Uterus (tissue), 3 donors: ENCODE measurements at regions not wholly inside any gene's neighbourhood (a gene's known extent, or its start where the extent isn't known, plus 50 kb on each side); places are given as distances from the start of the nearest gene placed in this dataset.

ENCODE experiments used
- DNase-seq, 2 donors: peaks; one replicate each; pipeline ENCODE4 v3.0.0-alpha.2; 2019 to 2020
- H3K27ac ChIP-seq, 2 donors: fragments of 200-600 bp; sonication (generic); 1 replicate in 1 of 2; 2 replicates in 1 of 2; pipeline ENCODE4 v1.5.1; 2016 to 2018
- H3K27me3 ChIP-seq, 2 donors: fragments of 200-600 bp; sonication (generic); one replicate each; pipeline ENCODE4 v1.5.1; 2018 to 2019; ENCODE audit warnings: control low read depth in 1 of 2
- H3K36me3 ChIP-seq, 2 donors: fragments of 200-600 bp; sonication (generic); one replicate each; pipeline ENCODE4 v1.5.1; 2019; ENCODE audit warnings: control low read depth in 1 of 2
- H3K4me1 ChIP-seq, 2 donors: fragments of 200-600 bp; sonication (generic); one replicate each; pipeline ENCODE4 v1.5.1; 2018 to 2019; ENCODE audit warnings: control low read depth in 1 of 2
- H3K4me3 ChIP-seq, 2 donors: fragments of 200-600 bp; sonication (generic); 1 replicate in 1 of 2; 2 replicates in 1 of 2; pipeline ENCODE4 v1.5.1; 2018 to 2019; ENCODE audit warnings: mild to moderate bottlenecking in 1 of 2
- H3K9me3 ChIP-seq, 2 donors: fragments of 200-600 bp; sonication (generic); one replicate each; pipeline ENCODE4 v1.5.1; 2019; ENCODE audit warnings: control low read depth in 1 of 2
- POLR2A ChIP-seq, 2 donors: fragments of 450-650 bp; IDR thresholded peaks; one replicate each; pipeline ENCODE4 v1.6.1; 2016; ENCODE audit warnings: antibody characterized with exemption in 2 of 2, mild to moderate bottlenecking in 1 of 2, moderate library complexity in 1 of 2
- intact Hi-C: fragments of 100-400 bp; cut with DNase I; formaldehyde crosslinking; loops from one replicate; pipeline ENCODE4 v1.15.1; 2023; ENCODE audit warnings: low total_unique reads
- TF ChIP-seq, protein P1 (sequence below), 4 experiments: fragments of 200-600 bp in 2 of 4; fragments of 450-650 bp in 2 of 4; sonication (generic) in 2 of 4; IDR thresholded peaks; one replicate each; pipeline ENCODE4 v1.5.1; 2016 to 2019; ENCODE audit warnings: antibody characterized with exemption in 4 of 4, mild to moderate bottlenecking in 2 of 4, moderate library complexity in 1 of 4
- donor health status: DM: yes; HTN: yes; CAD: no.

- intact Hi-C loops = no loop called here
- H3K27ac ChIP-seq = no peak overlapping the region
- no peaks in the 10 kb centered on the region for H3K9me3 ChIP-seq
These were observed 541.1 kb downstream of the MED13L start for GRCh38 chr12:115736360-115736759.

GRCh38 chr12:115730975-115731541 is 546.4 kb downstream of the MED13L start:
- Histone ChIP-seq H3K36me3 (no peaks in the 10 kb centered on the region), H3K4me3 (no peak overlapping the region), H3K27ac (no peak overlapping the region), H3K4me1 (no peaks in the 10 kb centered on the region), H3K27me3 (no peaks in the 10 kb centered on the region), H3K9me3 (no peaks in the 10 kb centered on the region)
- intact Hi-C loops = no loop called here
- TF ChIP-seq, protein P1, sequence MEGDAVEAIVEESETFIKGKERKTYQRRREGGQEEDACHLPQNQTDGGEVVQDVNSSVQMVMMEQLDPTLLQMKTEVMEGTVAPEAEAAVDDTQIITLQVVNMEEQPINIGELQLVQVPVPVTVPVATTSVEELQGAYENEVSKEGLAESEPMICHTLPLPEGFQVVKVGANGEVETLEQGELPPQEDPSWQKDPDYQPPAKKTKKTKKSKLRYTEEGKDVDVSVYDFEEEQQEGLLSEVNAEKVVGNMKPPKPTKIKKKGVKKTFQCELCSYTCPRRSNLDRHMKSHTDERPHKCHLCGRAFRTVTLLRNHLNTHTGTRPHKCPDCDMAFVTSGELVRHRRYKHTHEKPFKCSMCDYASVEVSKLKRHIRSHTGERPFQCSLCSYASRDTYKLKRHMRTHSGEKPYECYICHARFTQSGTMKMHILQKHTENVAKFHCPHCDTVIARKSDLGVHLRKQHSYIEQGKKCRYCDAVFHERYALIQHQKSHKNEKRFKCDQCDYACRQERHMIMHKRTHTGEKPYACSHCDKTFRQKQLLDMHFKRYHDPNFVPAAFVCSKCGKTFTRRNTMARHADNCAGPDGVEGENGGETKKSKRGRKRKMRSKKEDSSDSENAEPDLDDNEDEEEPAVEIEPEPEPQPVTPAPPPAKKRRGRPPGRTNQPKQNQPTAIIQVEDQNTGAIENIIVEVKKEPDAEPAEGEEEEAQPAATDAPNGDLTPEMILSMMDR (IDR thresholded peaks at IDR 0.05) = no peak
- no peak for DNase-seq

More at GRCh38 chr12:115736360-115736759, 541.1 kb downstream of the MED13L start:
- Histone ChIP-seq H3K27me3 (no peaks in the 10 kb centered on the region), H3K4me1 (no peaks in the 10 kb centered on the region), H3K4me3 (no peak overlapping the region), H3K36me3 (no peaks in the 10 kb centered on the region)
- DNase-seq = no peak
- TF ChIP-seq, protein P1 (IDR thresholded peaks at IDR 0.05) = no peak
- TF ChIP-seq POLR2A (IDR thresholded peaks at IDR 0.05) = no peak

DNA sequence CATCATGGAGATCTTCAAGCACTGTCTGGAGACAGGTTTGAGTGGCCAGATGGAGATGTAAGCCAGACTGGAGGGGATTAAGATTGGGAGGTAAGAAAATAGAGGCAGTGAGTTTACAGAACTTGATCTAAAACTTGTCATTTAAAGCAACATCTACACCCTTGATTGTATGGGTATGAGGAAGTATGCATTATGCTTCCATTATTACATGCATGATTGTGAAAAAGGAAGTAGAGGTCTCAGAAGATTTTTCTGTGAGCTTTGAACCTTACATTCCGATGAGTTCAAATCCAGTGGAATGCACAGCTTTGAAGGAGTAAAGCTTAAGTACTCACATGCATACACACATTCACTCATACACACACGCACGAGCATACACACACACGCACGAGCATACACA is 550.8 kb downstream of the MED13L start:
- Histone ChIP-seq H3K36me3 (no peaks in the 10 kb centered on the region), H3K27ac (no peak overlapping the region), H3K4me3 (no peak overlapping the region), H3K9me3 (no peaks in the 10 kb centered on the region), H3K27me3 (no peaks in the 10 kb centered on the region), H3K4me1 (no peaks in the 10 kb centered on the region)
- DNase-seq = no peak
- intact Hi-C loops = no loop called here
- TF ChIP-seq POLR2A (IDR thresholded peaks at IDR 0.05) = no peak
- TF ChIP-seq, protein P1 (IDR thresholded peaks at IDR 0.05) = no peak

DNA sequence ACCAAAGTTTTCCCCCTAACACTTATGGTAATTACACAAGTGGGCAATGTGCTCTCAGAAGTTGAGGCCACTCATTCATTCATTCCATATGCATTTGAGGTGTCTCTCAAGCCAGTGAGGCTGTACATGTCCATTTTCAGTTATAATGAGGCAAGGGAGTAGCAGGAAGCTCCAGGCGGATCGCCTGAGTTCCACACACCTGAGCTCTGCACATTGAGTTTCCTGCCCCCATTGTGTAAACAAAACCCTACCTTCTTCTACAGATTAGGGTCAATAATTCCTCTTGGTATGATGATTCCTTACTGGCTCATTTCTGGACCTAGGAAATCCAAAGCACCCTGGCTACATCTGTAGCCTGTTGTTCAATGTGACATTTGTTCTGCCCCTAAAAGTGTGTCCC is 555.3 kb downstream of the MED13L start:
- intact Hi-C loops = no loop called here

GRCh38 chr12:115716551-115716950 is 560.9 kb downstream of the MED13L start:
- no peak for DNase-seq
- Histone ChIP-seq H3K27me3 (no peaks in the 10 kb centered on the region), H3K36me3 (no peaks in the 10 kb centered on the region), H3K27ac (no peak overlapping the region), H3K4me1 (no peaks in the 10 kb centered on the region), H3K9me3 (no peaks in the 10 kb centered on the region), H3K4me3 (no peak overlapping the region)
- intact Hi-C loops = loop anchor here (10.0 kb wide), 1 partner anchor 152 kb away; no protein-coding TSS in a partner anchor
- TF ChIP-seq POLR2A (IDR thresholded peaks at IDR 0.05) = no peak
- TF ChIP-seq, protein P1 (IDR thresholded peaks at IDR 0.05) = no peak

More for the DNA sequence above, 555.3 kb downstream of the MED13L start:
- DNase-seq = no peak
- H3K27ac ChIP-seq = no peak overlapping the region
- TF ChIP-seq, protein P1 (IDR thresholded peaks at IDR 0.05) = no peak
- no peak for TF ChIP-seq POLR2A (IDR thresholded peaks at IDR 0.05)
- no peaks in the 10 kb centered on the region for H3K9me3 ChIP-seq
- no peaks in the 10 kb centered on the region for H3K4me1 ChIP-seq
- H3K27me3 ChIP-seq = no peaks in the 10 kb centered on the region
- no peak overlapping the region for H3K4me3 ChIP-seq
- no peaks in the 10 kb centered on the region for H3K36me3 ChIP-seq
